GM18519 (cell line): ENCODE measurements at regions not wholly inside any gene's neighbourhood (a gene's known extent, or its start where the extent isn't known, plus 50 kb on each side); places are given as distances from the start of the nearest gene placed in this dataset.
A peak's percentile ranks its signal among the peaks of the same experiment; 100 is the strongest.

Experiments used
- ATAC-seq: cut with Tn5 transposase; IDR thresholded peaks from one replicate; pipeline ENCODE4 v1.9.1; 2021; ENCODE audit warnings: mild to moderate bottlenecking, moderate library complexity; ENCODE audit not compliant: unreplicated experiment, low FRiP score

DNA sequence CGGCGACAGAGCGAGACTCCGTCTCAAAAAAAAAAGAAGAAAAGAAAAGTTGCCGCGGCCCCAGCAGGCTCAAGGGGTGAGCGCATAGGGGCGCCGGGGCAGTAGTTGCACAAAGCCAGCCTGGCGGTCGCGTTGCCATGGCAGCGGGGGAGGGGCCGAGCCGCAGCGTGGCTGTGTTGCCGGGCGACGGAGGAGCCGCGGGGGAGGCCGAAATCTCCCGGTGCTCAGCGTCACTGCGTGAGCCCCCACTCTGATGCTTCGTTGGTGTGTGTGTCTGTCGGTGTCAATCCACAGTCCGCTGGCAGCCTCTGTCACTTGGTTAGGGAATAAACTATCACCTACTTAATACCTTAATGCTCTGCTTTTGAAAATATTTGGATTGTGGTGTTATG is 82.9 kb upstream of the C1QTNF9B start:
- peak; percentile 85 for ATAC-seq

DNA sequence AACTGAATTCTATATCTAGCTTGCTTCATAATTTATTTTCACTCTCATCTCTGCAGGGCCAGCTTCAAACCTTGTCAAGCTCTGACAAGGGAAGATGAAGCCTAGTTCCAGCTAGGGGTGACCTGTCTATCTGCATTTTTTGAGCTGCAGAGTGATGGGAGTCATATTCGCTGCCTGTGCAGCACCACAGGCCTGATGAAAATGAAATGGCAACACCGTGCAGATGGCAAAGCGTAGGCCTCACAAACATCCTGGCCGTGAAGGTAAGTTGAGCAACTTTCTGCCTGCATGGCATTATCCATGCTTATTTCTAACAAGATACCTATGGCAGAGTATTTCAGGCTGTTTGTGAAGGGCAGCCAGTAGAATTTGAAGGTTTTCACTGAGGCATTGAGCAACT is 86.4 kb upstream of the C1QTNF9B start:
- no peak for ATAC-seq

DNA sequence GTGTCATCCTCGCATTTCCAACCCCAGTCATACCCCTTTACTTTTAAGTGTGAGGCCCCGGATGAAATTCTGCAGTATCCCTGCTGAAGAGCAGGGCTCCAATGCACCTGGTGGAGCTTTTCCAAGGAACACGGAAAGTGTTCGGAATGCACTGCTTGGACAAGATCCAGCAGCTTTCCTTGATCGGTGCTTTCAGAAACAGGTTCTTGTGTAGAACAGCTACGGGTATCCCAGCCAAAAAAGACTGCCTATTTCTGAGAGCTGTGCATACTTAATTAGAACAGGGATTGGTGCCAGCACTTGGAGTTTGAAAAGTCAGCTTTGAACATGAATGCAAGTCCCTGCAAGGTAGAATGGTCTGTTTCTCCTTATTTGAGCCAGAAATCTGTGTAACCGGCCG is 87.2 kb upstream of the C1QTNF9B start:
- no peak for ATAC-seq

- ATAC-seq: no peak
Observed at GRCh38 chr13:23985060-23985459, 87.8 kb upstream of the C1QTNF9B start.

DNA sequence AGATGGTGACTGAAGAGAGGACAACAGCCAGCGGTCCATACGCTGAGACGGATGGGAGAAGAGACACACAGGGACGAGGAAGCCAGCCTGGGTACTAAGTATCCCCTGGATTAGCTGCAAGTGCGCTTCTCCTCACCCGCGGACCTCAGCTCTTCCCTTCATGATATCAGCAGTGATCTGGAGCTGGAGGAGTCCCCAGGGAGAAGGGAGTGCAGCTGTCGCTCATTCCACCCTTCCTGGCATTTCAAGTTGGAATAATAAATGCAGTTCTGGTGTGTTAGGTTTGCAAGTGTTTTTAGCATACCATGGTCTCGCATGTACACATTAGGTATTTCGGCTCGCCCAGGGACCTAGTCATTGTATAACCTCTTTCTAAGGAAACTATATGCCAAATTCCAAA is 88.5 kb upstream of the C1QTNF9B start:
- ATAC-seq: no peak

DNA sequence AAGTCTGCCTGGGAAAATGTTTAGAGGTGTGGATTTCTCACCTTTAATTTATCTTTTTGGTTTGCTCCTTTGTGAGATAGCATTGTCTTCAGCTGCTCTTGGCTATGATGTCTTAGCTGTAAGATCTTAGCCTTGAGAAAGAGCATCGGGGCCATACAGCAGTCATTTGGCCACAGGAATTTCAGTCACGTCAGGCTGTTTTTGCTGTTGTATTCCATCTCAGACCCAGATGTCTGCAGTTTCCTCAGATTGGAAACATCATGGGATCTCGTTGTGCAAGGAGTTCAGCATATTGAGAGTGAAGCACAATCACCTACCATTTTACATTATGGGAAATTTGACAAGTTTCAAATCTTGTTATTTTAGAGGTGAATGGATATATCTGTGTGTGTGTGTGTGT is 89.3 kb upstream of the C1QTNF9B start:
- ATAC-seq: no peak

- ATAC-seq: no peak
Observed at GRCh38 chr13:23987331-23987894, 90.1 kb upstream of the C1QTNF9B start.

- ATAC-seq: no peak
Observed at GRCh38 chr13:23988546-23989122, 91.3 kb upstream of the C1QTNF9B start.

GRCh38 chr13:23990455-23990854 is 93.2 kb upstream of the C1QTNF9B start:
- ATAC-seq: no peak

- no peak for ATAC-seq
Observed at GRCh38 chr13:23991119-23991518, 93.8 kb upstream of the C1QTNF9B start.

GRCh38 chr13:23992781-23993679 is 95.7 kb upstream of the C1QTNF9B start:
- no peak for ATAC-seq

GRCh38 chr13:23993680-23993985 is 96.3 kb upstream of the C1QTNF9B start:
- ATAC-seq: no peak

GRCh38 chr13:23995283-23996073 is 98.2 kb upstream of the C1QTNF9B start:
- no peak for ATAC-seq

- ATAC-seq: no peak
Observed at GRCh38 chr13:23996456-23996855, 99.2 kb upstream of the C1QTNF9B start.

- ATAC-seq: no peak
Observed at GRCh38 chr13:23999424-23999823, 102.1 kb upstream of the C1QTNF9B start.

- no peak for ATAC-seq
Observed at GRCh38 chr13:24002206-24002815, 105.0 kb upstream of the C1QTNF9B start.

DNA sequence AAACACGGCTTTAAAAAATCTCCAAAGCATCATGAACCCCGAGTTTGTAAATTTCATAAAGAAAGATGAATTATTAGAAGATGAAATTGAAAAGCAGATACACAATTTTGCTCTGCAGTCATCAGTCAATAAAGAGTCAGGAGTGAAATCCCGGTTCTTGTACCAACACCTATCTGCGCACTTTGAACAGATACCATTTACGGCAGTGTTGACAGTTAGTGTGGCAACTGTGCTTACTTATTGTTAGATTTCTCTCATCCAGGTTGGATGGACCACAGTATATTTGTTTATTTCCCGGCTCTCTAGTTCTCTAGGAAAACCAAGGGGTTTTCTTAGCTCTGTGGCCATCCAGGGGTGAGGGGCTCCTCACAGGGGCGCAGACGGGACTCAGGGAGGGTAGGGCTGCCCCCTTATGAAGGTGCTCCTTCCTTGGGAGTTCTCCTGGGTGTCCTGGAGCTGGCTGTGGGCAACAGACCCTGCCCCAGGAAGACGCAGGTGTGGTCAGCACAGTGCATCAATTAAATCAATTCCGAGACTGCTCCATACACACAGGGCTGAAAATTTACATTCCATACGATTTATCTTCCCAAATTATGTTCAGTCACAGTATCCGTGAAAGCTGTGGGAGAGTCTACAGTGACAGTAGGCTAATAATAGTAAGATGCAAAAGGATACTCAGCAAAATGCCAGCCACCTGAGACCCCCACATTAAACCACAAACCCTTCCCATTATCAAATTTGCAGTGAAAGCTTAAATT is 107.0 kb upstream of the C1QTNF9B start:
- ATAC-seq: no peak

GRCh38 chr13:24004971-24005370 is 107.7 kb upstream of the C1QTNF9B start:
- no peak for ATAC-seq

DNA sequence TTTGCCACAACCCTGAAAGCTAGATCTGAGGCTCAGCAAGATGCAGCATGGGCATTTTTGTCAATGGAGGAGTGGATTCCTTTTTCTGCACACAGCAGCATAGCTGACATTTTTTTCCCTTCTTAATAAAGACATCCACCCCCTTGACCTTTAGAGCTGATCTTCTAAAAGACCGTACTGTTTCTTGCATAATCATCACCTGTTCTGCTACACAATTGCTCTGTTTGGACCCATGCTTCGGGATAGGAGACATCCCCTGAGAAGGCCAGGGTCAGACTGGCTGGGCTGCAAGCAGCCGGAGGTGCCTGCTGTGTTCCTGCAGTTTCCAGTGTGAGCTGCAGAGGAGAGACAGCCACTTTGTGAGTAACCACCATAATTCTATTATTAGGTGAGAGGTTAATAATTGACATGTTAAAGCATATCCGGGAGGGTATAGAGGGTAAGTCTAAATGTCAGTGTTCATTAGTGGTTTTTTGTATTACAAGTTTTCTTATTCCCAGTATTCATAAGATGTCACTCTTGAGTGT is 108.5 kb upstream of the C1QTNF9B start:
- no peak for ATAC-seq
